Neural progenitor cell (in vitro differentiated cells): ENCODE measurements at regions not wholly inside any gene's neighbourhood (a gene's known extent, or its start where the extent isn't known, plus 50 kb on each side); places are given as distances from the start of the nearest gene placed in this dataset.

Experiments
- EZH2phosphoT487 ChIP-seq: fragments of 200-600 bp; sonication (generic); IDR thresholded peaks from 2 replicates; pipeline ENCODE4 v1.6.1; 2017; ENCODE audit warnings: antibody characterized with exemption
- TF ChIP-seq, protein P1 (sequence below): fragments of 200-600 bp; sonication (generic); IDR thresholded peaks from 2 replicates; pipeline ENCODE4 v1.5.1; 2017; ENCODE audit warnings: antibody characterized with exemption, mild to moderate bottlenecking

DNA sequence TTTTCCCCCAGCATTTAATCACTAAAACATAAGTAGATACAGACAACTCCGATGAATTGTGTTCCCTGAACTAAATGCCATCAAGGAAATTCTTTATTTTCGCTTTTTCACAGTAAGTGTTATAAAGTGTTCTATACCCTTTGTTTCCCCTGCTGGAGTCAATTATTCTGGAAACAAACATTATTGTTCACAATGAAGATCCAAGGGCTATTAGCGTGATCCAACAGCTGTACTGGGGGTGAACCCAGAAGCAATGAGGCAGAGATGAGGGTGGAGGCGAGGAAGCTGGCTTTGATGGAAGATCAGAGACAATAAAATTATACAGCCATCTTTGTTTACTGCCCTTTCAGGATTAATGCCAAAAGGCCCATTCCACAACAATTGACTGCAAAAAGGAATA is 250.3 kb upstream of the IGF1R start:
- TF ChIP-seq, protein P1, sequence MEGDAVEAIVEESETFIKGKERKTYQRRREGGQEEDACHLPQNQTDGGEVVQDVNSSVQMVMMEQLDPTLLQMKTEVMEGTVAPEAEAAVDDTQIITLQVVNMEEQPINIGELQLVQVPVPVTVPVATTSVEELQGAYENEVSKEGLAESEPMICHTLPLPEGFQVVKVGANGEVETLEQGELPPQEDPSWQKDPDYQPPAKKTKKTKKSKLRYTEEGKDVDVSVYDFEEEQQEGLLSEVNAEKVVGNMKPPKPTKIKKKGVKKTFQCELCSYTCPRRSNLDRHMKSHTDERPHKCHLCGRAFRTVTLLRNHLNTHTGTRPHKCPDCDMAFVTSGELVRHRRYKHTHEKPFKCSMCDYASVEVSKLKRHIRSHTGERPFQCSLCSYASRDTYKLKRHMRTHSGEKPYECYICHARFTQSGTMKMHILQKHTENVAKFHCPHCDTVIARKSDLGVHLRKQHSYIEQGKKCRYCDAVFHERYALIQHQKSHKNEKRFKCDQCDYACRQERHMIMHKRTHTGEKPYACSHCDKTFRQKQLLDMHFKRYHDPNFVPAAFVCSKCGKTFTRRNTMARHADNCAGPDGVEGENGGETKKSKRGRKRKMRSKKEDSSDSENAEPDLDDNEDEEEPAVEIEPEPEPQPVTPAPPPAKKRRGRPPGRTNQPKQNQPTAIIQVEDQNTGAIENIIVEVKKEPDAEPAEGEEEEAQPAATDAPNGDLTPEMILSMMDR = no peak
- TF ChIP-seq EZH2phosphoT487 = no peak
